Fibroblast of villous mesenchyme (primary cell): ENCODE measurements at regions not wholly inside any gene's neighbourhood (a gene's known extent, or its start where the extent isn't known, plus 50 kb on each side); places are given as distances from the start of the nearest gene placed in this dataset.

ENCODE experiments used
- DNase-seq: peaks from one replicate; pipeline ENCODE4 v3.0.0-alpha.2; 2010; ENCODE audit warnings: low read depth
- H3K4me3 ChIP-seq: 2 replicates; pipeline ENCODE4 v1.5.1; 2011; ENCODE audit warnings: low read depth, mild to moderate bottlenecking, low read length
- CTCF ChIP-seq: IDR thresholded peaks from 2 replicates; pipeline ENCODE4 v1.5.1; 2012; ENCODE audit warnings: low read depth, mild to moderate bottlenecking, low read length; ENCODE audit not compliant: insufficient read depth

GRCh38 chr13:50404769-50405168 is 389.5 kb downstream of the KCNRG start:
- no peak for TF ChIP-seq CTCF
- H3K4me3 ChIP-seq = no peak overlapping the region
- no peak for DNase-seq

- no peak for TF ChIP-seq CTCF
- H3K4me3 ChIP-seq = no peak overlapping the region
- no peak for DNase-seq
Measured at GRCh38 chr13:50406831-50407230, 391.6 kb downstream of the KCNRG start.

- no peak overlapping the region for H3K4me3 ChIP-seq
- no peak for TF ChIP-seq CTCF
- no peak for DNase-seq
Measured at GRCh38 chr13:50408068-50408467, 392.8 kb downstream of the KCNRG start.

GRCh38 chr13:50409220-50409619 is 394.0 kb downstream of the KCNRG start:
- TF ChIP-seq CTCF = no peak
- DNase-seq = no peak
- H3K4me3 ChIP-seq = no peak overlapping the region

GRCh38 chr13:50410921-50411746 is 395.9 kb downstream of the KCNRG start:
- DNase-seq = peak; percentile 89
- no peak overlapping the region for H3K4me3 ChIP-seq
- TF ChIP-seq CTCF = no peak

- TF ChIP-seq CTCF = no peak
- peak; percentile 58 for DNase-seq
- H3K4me3 ChIP-seq = no peak overlapping the region
Measured at GRCh38 chr13:50412046-50412617, 396.9 kb downstream of the KCNRG start.
